WTC11 (cell line): ENCODE measurements at regions not wholly inside any gene's neighbourhood (a gene's known extent, or its start where the extent isn't known, plus 50 kb on each side); places are given as distances from the start of the nearest gene placed in this dataset.

ENCODE experiments used
- CTCF ChIP-seq: fragments of 200-600 bp; IDR thresholded peaks from 2 replicates; pipeline ENCODE4 v1.8.0; 2022; ENCODE audit warnings: antibody characterized with exemption
- GABPB1 ChIP-seq: sonication (generic); formaldehyde crosslinking; IDR thresholded peaks from 2 replicates; pipeline ENCODE4 v1.8.1; 2023; ENCODE audit warnings: mild to moderate bottlenecking, missing genetic modification reagents
- IRF2 ChIP-seq: sonication (generic); formaldehyde crosslinking; IDR thresholded peaks from 2 replicates; pipeline ENCODE4 v1.8.0; 2022; ENCODE audit warnings: low read depth, missing genetic modification reagents, borderline replicate concordance
- SMAD4 ChIP-seq: sonication (generic); formaldehyde crosslinking; IDR thresholded peaks from 2 replicates; pipeline ENCODE4 v1.8.0; 2022; ENCODE audit warnings: mild to moderate bottlenecking, missing genetic modification reagents
- ZBTB43 ChIP-seq: sonication (generic); formaldehyde crosslinking; IDR thresholded peaks from 2 replicates; pipeline ENCODE4 v1.8.1; 2023; ENCODE audit warnings: mild to moderate bottlenecking, missing genetic modification reagents

GRCh38 chr5:44051591-44051990, 337.6 kb downstream of the FGF10 start:
- TF ChIP-seq GABPB1 (CRISPR knock-in tag): no peak
- no peak for TF ChIP-seq CTCF
- no peak for TF ChIP-seq SMAD4 (CRISPR knock-in tag)
- TF ChIP-seq ZBTB43 (CRISPR knock-in tag): no peak
- TF ChIP-seq IRF2 (CRISPR knock-in tag): no peak
